A172 (cell line): ENCODE measurements at regions not wholly inside any gene's neighbourhood (a gene's known extent, or its start where the extent isn't known, plus 50 kb on each side); places are given as distances from the start of the nearest gene placed in this dataset.

Source experiments
- DNase-seq: peaks from one replicate; pipeline ENCODE4 v3.0.0-alpha.2; 2015; ENCODE audit warnings: low spot score

GRCh38 chr2:9756692-9757250 lies 86.5 kb upstream of the TAF1B start:
- no peak for DNase-seq

GRCh38 chr2:9757501-9758264 lies 85.6 kb upstream of the TAF1B start:
- DNase-seq, result no peak

- DNase-seq, result no peak
Measured at GRCh38 chr2:9758741-9759140, 84.5 kb upstream of the TAF1B start.

- DNase-seq, result no peak
Measured at GRCh38 chr2:9760069-9760901, 83.0 kb upstream of the TAF1B start.

GRCh38 chr2:9760902-9761228 lies 82.4 kb upstream of the TAF1B start:
- no peak for DNase-seq

- no peak for DNase-seq
Measured at GRCh38 chr2:9761577-9761976, 81.7 kb upstream of the TAF1B start.

- DNase-seq, result no peak
Measured at GRCh38 chr2:9762164-9762563, 81.1 kb upstream of the TAF1B start.

- no peak for DNase-seq
Measured at GRCh38 chr2:9762941-9763340, 80.3 kb upstream of the TAF1B start.

GRCh38 chr2:9763356-9764152 lies 79.7 kb upstream of the TAF1B start:
- DNase-seq, result no peak

- DNase-seq, result no peak
Measured at GRCh38 chr2:9764153-9764778, 79.0 kb upstream of the TAF1B start.

GRCh38 chr2:9765611-9766531 lies 77.4 kb upstream of the TAF1B start:
- DNase-seq, result no peak

GRCh38 chr2:9767656-9768281 lies 75.5 kb upstream of the TAF1B start:
- no peak for DNase-seq

GRCh38 chr2:9768388-9768787 lies 74.9 kb upstream of the TAF1B start:
- no peak for DNase-seq

GRCh38 chr2:9769171-9770005 lies 73.9 kb upstream of the TAF1B start:
- DNase-seq, result no peak

GRCh38 chr2:9770006-9770307 lies 73.3 kb upstream of the TAF1B start:
- DNase-seq, result no peak

- DNase-seq, result peak; percentile 72
Measured at GRCh38 chr2:9770308-9771100, 72.8 kb upstream of the TAF1B start.

- DNase-seq, result no peak
Measured at GRCh38 chr2:9771101-9771449, 72.2 kb upstream of the TAF1B start.

GRCh38 chr2:9771481-9772017 lies 71.7 kb upstream of the TAF1B start:
- peak; percentile 88 for DNase-seq
